Lower leg skin (tissue), 4 donors: ENCODE measurements at regions not wholly inside any gene's neighbourhood (a gene's known extent, or its start where the extent isn't known, plus 50 kb on each side); places are given as distances from the start of the nearest gene placed in this dataset.
"Not testable (repeated sequence)": the region's sequence is repeated elsewhere in the genome, so short reads cannot be mapped to it uniquely, and the experiment has no call there.

Experiments
- DNase-seq, 2 donors: peaks; one replicate each; pipeline ENCODE4 v3.0.0-alpha.2; 2019; ENCODE audit warnings: low spot score in 2 of 2
- H3K4me3 ChIP-seq: fragments of 200-600 bp; sonication (generic); 2 replicates; pipeline ENCODE4 v1.5.1; 2017; ENCODE audit warnings: mild to moderate bottlenecking, low read depth; ENCODE audit not compliant: poor library complexity, severe bottlenecking
- CTCF ChIP-seq, 3 donors: fragments of 450-650 bp; IDR thresholded peaks; one replicate each; pipeline ENCODE4 v1.5.1; 2016; ENCODE audit warnings: antibody characterized with exemption in 3 of 3, mild to moderate bottlenecking in 3 of 3, moderate library complexity in 2 of 3
- POLR2A ChIP-seq, 2 donors: fragments of 450-650 bp; IDR thresholded peaks; one replicate each; pipeline ENCODE4 v1.6.1; 2016 to 2017; ENCODE audit warnings: antibody characterized with exemption in 2 of 2, mild to moderate bottlenecking in 1 of 2, moderate library complexity in 1 of 2
- WGBS, 2 donors: methylation state at CpG; one replicate each; pipeline ENCODE4 v1.1.5; 2018; 5-methylcytosine and 5-hydroxymethylcytosine counted together
- intact Hi-C: fragments of 100-400 bp; cut with DNase I; formaldehyde crosslinking; loops from one replicate; pipeline ENCODE4 v1.15.0; 2023; ENCODE audit warnings: low total_unique reads

GRCh38 chr6:131490441-131490840, 82.6 kb upstream of the ARG1 start:
- intact Hi-C loops, result no loop called here
- TF ChIP-seq CTCF (IDR thresholded peaks at IDR 0.05), result no peak
- no peak for TF ChIP-seq POLR2A (IDR thresholded peaks at IDR 0.05)
- DNase-seq, result no peak
- 0 to 41% methylated on average over 3 of the region's 3 CpGs for WGBS, 2 donors
- H3K4me3 ChIP-seq, result no peak overlapping the region

DNA sequence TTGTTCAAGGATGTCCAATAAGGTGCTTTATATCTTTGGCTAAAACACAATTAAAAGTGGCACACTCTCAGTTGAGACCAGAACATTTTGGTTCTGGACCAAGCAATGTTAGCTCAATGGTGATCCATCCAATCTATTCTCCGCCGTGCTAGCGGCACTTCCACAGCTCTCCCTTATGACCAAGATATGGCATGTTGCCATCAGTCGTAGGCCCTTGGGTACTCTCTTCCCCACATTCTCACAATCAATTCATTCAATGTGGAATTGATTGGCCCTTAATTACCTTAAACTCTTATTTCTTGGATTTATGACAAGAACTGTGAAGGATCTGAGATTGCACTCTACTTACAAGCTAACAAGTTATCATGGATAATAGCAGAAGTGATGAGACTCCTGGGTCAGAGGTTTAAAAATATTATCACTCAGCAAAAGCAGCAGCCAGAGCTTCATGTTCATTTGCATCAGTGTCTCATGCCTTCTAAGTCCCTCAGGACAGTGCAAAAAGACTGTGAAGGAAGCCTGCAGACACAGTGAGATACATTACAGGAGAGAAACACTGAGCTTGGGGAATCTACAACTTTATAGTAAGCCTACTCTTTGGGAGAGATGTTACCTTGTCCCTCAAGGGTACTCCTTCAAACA, 80.0 kb upstream of the ARG1 start:
- intact Hi-C loops, result no loop called here
- TF ChIP-seq POLR2A (IDR thresholded peaks at IDR 0.05), result no peak
- no peak for TF ChIP-seq CTCF (IDR thresholded peaks at IDR 0.05)
- WGBS, 2 donors, result 75 to 88% methylated on average over 4 of the region's 4 CpGs
- no peak overlapping the region for H3K4me3 ChIP-seq
- DNase-seq, result no peak

DNA sequence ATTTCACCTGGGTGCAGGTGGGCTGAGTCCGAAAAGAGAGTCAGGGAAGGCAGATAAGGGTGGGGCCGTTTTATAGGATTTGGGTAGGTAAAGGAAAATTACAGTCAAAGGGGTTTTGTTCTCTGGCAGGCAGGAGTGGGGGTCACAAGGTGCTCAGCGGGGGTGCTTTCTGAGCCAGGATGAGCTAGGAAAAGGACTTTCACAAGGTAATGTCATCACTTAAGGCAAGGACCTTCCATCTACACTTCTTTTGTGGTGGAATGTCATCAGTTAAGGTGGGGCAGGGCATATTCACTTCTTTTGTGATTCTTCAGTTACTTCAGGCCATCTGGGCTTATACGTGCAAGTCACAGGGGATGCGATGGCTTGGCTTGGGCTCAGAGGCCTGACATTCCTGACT, 68.6 kb upstream of the ARG1 start:
- DNase-seq, intact Hi-C loops, H3K4me3 ChIP-seq: not testable (repeated sequence)
- WGBS, 2 donors, result 79 to 82% methylated on average over 5 of the region's 5 CpGs

DNA sequence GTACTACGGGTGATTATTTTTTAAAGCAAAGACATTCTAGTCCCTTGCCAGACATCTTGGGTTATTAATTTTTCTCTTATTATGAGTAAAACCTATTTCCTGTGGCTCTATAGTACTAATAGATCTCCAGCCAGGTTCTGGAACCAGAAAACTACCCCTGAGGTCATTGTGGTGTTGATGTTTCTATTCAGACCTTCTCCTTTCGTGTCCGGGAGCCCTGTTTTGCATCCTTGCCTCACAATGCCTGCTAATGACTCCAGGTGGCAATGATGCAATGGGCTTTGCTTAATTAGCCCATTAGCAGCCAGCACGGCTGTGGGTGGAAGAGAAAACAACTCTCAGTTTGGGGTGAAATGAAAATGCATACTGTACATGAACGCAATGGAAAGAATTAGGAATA, 62.9 kb upstream of the ARG1 start:
- intact Hi-C loops, result no loop called here
- DNase-seq, result no peak
- no peak overlapping the region for H3K4me3 ChIP-seq
- TF ChIP-seq POLR2A (IDR thresholded peaks at IDR 0.05), result no peak
- TF ChIP-seq CTCF (IDR thresholded peaks at IDR 0.05), result no peak
- WGBS, 2 donors, result 54 to 58% methylated on average over 5 of the region's 5 CpGs

DNA sequence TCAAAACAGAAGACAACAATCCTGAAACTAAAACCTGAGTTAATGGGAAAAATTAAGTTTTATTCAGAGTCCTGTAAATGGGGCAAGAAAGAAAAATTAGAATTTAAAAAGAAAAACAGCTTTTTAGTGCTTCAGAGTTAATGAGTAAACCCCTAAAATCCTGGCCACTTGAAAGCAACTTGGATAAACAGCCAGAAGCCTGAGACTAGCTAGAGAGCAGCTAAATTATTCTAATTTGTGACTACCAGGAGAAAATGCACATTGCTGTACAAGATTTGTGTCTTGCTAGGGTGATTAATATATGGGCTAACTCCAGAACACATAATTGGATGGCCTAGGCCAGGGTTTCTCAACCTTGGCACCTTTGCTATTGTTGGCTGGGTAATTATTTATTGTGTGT, 62.4 kb upstream of the ARG1 start:
- no peak for TF ChIP-seq POLR2A (IDR thresholded peaks at IDR 0.05)
- no peak for TF ChIP-seq CTCF (IDR thresholded peaks at IDR 0.05)
- DNase-seq, result no peak
- intact Hi-C loops, result no loop called here

DNA sequence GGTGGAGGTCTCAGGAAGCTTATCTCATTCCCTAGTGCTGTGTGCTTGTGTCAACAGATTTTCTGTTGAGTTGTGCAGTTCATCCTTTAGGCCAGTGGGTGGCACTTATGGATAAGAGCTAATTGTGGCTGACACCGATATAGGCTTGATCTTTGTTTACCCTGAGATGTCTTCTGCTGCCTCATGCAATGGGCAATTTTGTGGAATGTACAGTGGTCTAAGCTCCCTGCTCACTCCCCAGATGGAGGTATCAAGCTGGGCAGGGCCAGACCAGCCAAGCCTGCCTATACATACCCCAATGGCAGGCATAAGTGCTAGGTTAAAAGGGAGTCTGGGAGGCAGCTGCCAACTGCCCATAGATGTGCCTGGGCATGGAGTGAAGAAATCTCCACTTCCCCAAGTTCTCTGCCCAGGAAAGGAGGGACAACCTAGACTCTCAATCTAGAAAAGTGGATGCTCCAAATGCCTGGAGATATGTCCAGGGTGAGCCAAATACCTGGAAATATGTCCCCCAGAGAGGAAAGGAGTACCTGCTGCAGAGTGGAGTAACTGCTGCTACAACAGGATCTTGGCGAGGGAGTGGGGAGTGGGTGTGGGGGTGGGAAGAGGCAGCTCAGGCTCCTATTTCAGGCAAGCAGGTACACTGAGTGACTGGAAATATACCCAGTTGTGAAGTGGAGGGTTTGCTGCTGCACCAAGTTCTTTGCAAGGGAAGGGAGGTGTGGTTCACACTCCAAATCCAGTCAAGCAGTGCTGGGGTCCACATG, 53.2 kb upstream of the ARG1 start:
- intact Hi-C loops, result no loop called here
- TF ChIP-seq POLR2A (IDR thresholded peaks at IDR 0.05), result no peak
- no peak for TF ChIP-seq CTCF (IDR thresholded peaks at IDR 0.05)
- 33 to 63% methylated on average over 2 of the region's 2 CpGs for WGBS, 2 donors
- DNase-seq, result no peak
- H3K4me3 ChIP-seq, result no peak overlapping the region

More for the DNA sequence above, 62.4 kb upstream of the ARG1 start:
- no peak overlapping the region for H3K4me3 ChIP-seq
